ENCODE measurements at regions not wholly inside any gene's neighbourhood (a gene's known extent, or its start where the extent isn't known, plus 50 kb on each side); places are given as distances from the start of the nearest gene placed in this dataset.

GRCh38 chr3:63719796-63720445, 67.4 kb downstream of the SNTN start:
- under 1% methylated on average over 5 of the region's 5 CpGs for WGBS (ENCODE audit: low lambda C conversion rate)
- no peaks in the 10 kb centered on the region for H3K79me2 ChIP-seq (ENCODE audit: insufficient read depth, low read length)
- intact Hi-C loops (cut with micrococcal nuclease; ENCODE audit: unreplicated experiment), result no loop called here
- H3K4me2 ChIP-seq (ENCODE audit: low read depth, low read length), result no peak overlapping the region
- no peak for TF ChIP-seq ZFYVE20 (CRISPR knock-in tag; IDR thresholded peaks at IDR 0.05; ENCODE audit: borderline replicate concordance, low read depth)
- TF ChIP-seq NR1H2 (CRISPR knock-in tag; IDR thresholded peaks at IDR 0.05; ENCODE audit: borderline replicate concordance, low read depth), result no peak
- no peak for TF ChIP-seq HNRNPK (IDR thresholded peaks at IDR 0.05; ENCODE audit: low read depth, low read length, poor library complexity, severe bottlenecking)
- TF ChIP-seq MIXL1 (CRISPR knock-in tag; IDR thresholded peaks at IDR 0.05), result no peak
- no peak for TF ChIP-seq EHMT2 (IDR thresholded peaks at IDR 0.05; ENCODE audit: borderline replicate concordance, low read depth, low read length)
- TF ChIP-seq ELF1 (CRISPR knock-in tag; IDR thresholded peaks at IDR 0.05), result no peak
- no peak for TF ChIP-seq ZNF513 (CRISPR knock-in tag; conservative IDR thresholded peaks at IDR 0.05)
- TF ChIP-seq, protein P1, sequence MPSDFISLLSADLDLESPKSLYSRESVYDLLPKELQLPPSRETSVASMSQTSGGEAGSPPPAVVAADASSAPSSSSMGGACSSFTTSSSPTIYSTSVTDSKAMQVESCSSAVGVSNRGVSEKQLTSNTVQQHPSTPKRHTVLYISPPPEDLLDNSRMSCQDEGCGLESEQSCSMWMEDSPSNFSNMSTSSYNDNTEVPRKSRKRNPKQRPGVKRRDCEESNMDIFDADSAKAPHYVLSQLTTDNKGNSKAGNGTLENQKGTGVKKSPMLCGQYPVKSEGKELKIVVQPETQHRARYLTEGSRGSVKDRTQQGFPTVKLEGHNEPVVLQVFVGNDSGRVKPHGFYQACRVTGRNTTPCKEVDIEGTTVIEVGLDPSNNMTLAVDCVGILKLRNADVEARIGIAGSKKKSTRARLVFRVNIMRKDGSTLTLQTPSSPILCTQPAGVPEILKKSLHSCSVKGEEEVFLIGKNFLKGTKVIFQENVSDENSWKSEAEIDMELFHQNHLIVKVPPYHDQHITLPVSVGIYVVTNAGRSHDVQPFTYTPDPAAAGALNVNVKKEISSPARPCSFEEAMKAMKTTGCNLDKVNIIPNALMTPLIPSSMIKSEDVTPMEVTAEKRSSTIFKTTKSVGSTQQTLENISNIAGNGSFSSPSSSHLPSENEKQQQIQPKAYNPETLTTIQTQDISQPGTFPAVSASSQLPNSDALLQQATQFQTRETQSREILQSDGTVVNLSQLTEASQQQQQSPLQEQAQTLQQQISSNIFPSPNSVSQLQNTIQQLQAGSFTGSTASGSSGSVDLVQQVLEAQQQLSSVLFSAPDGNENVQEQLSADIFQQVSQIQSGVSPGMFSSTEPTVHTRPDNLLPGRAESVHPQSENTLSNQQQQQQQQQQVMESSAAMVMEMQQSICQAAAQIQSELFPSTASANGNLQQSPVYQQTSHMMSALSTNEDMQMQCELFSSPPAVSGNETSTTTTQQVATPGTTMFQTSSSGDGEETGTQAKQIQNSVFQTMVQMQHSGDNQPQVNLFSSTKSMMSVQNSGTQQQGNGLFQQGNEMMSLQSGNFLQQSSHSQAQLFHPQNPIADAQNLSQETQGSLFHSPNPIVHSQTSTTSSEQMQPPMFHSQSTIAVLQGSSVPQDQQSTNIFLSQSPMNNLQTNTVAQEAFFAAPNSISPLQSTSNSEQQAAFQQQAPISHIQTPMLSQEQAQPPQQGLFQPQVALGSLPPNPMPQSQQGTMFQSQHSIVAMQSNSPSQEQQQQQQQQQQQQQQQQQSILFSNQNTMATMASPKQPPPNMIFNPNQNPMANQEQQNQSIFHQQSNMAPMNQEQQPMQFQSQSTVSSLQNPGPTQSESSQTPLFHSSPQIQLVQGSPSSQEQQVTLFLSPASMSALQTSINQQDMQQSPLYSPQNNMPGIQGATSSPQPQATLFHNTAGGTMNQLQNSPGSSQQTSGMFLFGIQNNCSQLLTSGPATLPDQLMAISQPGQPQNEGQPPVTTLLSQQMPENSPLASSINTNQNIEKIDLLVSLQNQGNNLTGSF (CRISPR knock-in tag; IDR thresholded peaks at IDR 0.05), result no peak
- TF ChIP-seq, protein P2, sequence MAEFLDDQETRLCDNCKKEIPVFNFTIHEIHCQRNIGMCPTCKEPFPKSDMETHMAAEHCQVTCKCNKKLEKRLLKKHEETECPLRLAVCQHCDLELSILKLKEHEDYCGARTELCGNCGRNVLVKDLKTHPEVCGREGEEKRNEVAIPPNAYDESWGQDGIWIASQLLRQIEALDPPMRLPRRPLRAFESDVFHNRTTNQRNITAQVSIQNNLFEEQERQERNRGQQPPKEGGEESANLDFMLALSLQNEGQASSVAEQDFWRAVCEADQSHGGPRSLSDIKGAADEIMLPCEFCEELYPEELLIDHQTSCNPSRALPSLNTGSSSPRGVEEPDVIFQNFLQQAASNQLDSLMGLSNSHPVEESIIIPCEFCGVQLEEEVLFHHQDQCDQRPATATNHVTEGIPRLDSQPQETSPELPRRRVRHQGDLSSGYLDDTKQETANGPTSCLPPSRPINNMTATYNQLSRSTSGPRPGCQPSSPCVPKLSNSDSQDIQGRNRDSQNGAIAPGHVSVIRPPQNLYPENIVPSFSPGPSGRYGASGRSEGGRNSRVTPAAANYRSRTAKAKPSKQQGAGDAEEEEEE (CRISPR knock-in tag; IDR thresholded peaks at IDR 0.05; ENCODE audit: borderline replicate concordance), result no peak
- TF ChIP-seq KMT2A (CRISPR knock-in tag; IDR thresholded peaks at IDR 0.05), result no peak
- no peak for TF ChIP-seq SCMH1 (CRISPR knock-in tag; IDR thresholded peaks at IDR 0.05; ENCODE audit: borderline replicate concordance)
- ChIA-PET POLR2A (no interaction called here), CTCF (ENCODE audit: low intra/inter-chr PET ratio, low total read pairs) (no interaction called here)
- DNase-seq (ENCODE audit: low spot score) (no peak), FAIRE-seq (no peak), ATAC-seq (no peak)
- in situ Hi-C loops (cut with HindIII; ENCODE audit: extremely low pct_ligation_motif_present, low pct_unique_long_range_greater_than_20kb), result no loop called here
- H3K4me1 ChIP-seq (ENCODE audit: insufficient read depth, low read length), result no peaks in the 10 kb centered on the region
- no peak overlapping the region for H3K27ac ChIP-seq (ENCODE audit: extremely low read length, insufficient read depth, low read length)
- no peaks in the 10 kb centered on the region; a peak in 1 of 5 replicates for H3K27me3 ChIP-seq (ENCODE audit: control insufficient read depth in 1 of 2, insufficient read depth in 2 of 2, low read length in 2 of 2)
- H3K36me3 ChIP-seq (replicated peaks in 1 of 2; ENCODE audit: control insufficient read depth in 1 of 2, insufficient read depth in 2 of 2, low read length in 2 of 2), result no peaks in the 10 kb centered on the region
- no peak overlapping the region for H2AFZ ChIP-seq (ENCODE audit: low read length)
- no peak overlapping the region for H3K9ac ChIP-seq (ENCODE audit: insufficient read depth, low read depth, low read length)
- H3K9me3 ChIP-seq (ENCODE audit: low read length), result no peaks in the 10 kb centered on the region
- no TSS peak for BruUV-seq (replicated peaks)
- no peaks in the 10 kb centered on the region for H4K20me1 ChIP-seq (ENCODE audit: insufficient read depth, low read length)
- H3K4me3 ChIP-seq (replicated peaks in 1 of 3; ENCODE audit: insufficient read depth in 1 of 3, low read depth in 2 of 3, low read length in 3 of 3), result no peak overlapping the region

All from HepG2 (cell line).